Karpas-422 (cell line): ENCODE measurements at regions not wholly inside any gene's neighbourhood (a gene's known extent, or its start where the extent isn't known, plus 50 kb on each side); places are given as distances from the start of the nearest gene placed in this dataset.
A peak's percentile ranks its signal among the peaks of the same experiment; 100 is the strongest.
"Not testable (repeated sequence)": the region's sequence is repeated elsewhere in the genome, so short reads cannot be mapped to it uniquely, and the experiment has no call there.

Source experiments
- DNase-seq: peaks from one replicate; pipeline ENCODE4 v3.0.0-alpha.2; 2015
- H2AFZ ChIP-seq: fragments of 200-600 bp; sonication (generic); 2 replicates; pipeline ENCODE4 v1.6.1; 2014; ENCODE audit warnings: antibody characterized with exemption, low read length, mixed read lengths
- H3K27ac ChIP-seq: fragments of 200-600 bp; sonication (generic); 2 replicates; pipeline ENCODE4 v1.5.1; 2014; ENCODE audit warnings: mild to moderate bottlenecking, low read length, moderate library complexity
- H3K27me3 ChIP-seq: fragments of 200-600 bp; sonication (generic); 2 replicates; pipeline ENCODE4 v1.6.1; 2014; ENCODE audit warnings: low read length, mixed read lengths
- H3K36me3 ChIP-seq: fragments of 200-600 bp; sonication (generic); 2 replicates; pipeline ENCODE4 v1.6.1; 2014; ENCODE audit warnings: low read length, mixed read lengths; ENCODE audit not compliant: insufficient read depth
- H3K4me1 ChIP-seq: fragments of 200-600 bp; sonication (generic); 2 replicates; pipeline ENCODE4 v1.6.1; 2014; ENCODE audit warnings: mild to moderate bottlenecking, low read length, mixed read lengths
- H3K4me2 ChIP-seq: fragments of 200-600 bp; sonication (generic); 2 replicates; pipeline ENCODE4 v1.6.1; 2014; ENCODE audit warnings: low read length, low read depth, mild to moderate bottlenecking; ENCODE audit not compliant: poor library complexity, severe bottlenecking
- H3K4me3 ChIP-seq: fragments of 200-600 bp; sonication (generic); 2 replicates; pipeline ENCODE4 v1.5.1; 2014; ENCODE audit warnings: mild to moderate bottlenecking, antibody characterized with exemption, low read length, mixed read lengths
- H3K79me2 ChIP-seq: fragments of 200-600 bp; sonication (generic); 2 replicates; pipeline ENCODE4 v1.6.1; 2014; ENCODE audit warnings: mild to moderate bottlenecking, low read length, mixed read lengths
- H3K9ac ChIP-seq: fragments of 200-600 bp; sonication (generic); 2 replicates; pipeline ENCODE4 v1.6.0; 2014; ENCODE audit warnings: low read length
- H3K9me2 ChIP-seq: fragments of 200-600 bp; sonication (generic), shearing (Covaris generic); replicated peaks from 2 replicates; pipeline ENCODE4 v1.6.0; 2014; ENCODE audit warnings: mild to moderate bottlenecking, low read length, moderate library complexity; ENCODE audit not compliant: insufficient read depth
- H3K9me3 ChIP-seq: fragments of 300-700, 200-600 bp; sonication (generic); 2 replicates; pipeline ENCODE4 v1.6.1; 2014; ENCODE audit warnings: low read length, mixed read lengths
- H4K20me1 ChIP-seq: fragments of 200-600 bp; sonication (generic); 2 replicates; pipeline ENCODE4 v1.6.1; 2014; ENCODE audit warnings: mild to moderate bottlenecking, antibody characterized with exemption, low read length, low read depth; ENCODE audit not compliant: insufficient read depth

DNA sequence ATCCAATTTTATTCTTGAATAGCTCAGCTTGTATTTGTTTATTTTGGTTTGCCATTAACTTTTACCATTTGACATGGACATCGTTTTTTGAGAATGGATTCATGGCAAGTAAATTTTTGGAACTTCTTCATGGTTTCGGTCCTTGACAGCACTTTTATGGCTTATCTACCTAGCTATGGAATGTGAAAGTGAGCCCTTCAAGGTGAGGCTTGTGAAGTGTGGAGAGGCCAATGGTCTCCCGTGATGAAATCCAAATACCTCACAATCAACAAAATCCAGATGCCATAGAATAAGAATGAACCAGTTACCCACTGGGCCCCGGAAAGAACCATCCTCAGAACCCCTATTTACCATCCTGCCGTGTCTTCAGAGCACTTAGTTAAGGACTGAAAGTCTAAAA, 978.8 kb downstream of the FSCB start:
- no peaks in the 10 kb centered on the region for H3K79me2 ChIP-seq
- H3K9me3 ChIP-seq, result no peaks in the 10 kb centered on the region; the same call in 1 of the 2 replicates
- no peaks in the 10 kb centered on the region for H3K36me3 ChIP-seq
- H3K4me3 ChIP-seq, result no peak overlapping the region
- no peaks in the 10 kb centered on the region for H4K20me1 ChIP-seq
- no peak overlapping the region for H3K27ac ChIP-seq
- H3K9ac ChIP-seq, result no peak overlapping the region
- DNase-seq, result no peak
- peak overlapping the region; percentile 18; the same call in 1 of the 2 replicates for H2AFZ ChIP-seq
- H3K9me2 ChIP-seq, result no peaks in the 10 kb centered on the region
- H3K27me3 ChIP-seq, result no peaks in the 10 kb centered on the region
- peaks cover 11% of the 10 kb centered on the region for H3K4me1 ChIP-seq
- no peak overlapping the region for H3K4me2 ChIP-seq

DNA sequence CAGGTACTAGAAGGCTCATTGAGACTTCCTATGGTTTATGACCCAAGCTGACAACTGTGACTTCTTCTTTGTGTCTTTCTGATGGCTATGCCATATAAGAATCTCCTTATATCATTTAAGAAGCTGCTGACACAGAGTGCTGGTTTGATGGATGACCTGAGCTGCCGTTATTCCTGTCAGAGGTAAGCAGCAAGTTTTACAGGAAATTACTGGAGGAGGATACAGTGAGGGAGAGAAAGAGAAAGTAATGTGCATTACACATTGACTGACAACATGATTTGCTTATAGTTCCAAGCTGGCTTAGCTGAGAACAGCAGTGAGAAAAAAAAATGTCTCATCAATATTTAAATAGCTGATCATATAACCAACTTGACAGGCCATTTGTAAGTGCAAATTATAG, 981.4 kb downstream of the FSCB start:
- Histone ChIP-seq H3K4me1 (peaks cover 11% of the 10 kb centered on the region), H3K9me2 (no peaks in the 10 kb centered on the region), H3K4me3 (peak overlapping the region; percentile 35; the same call in 1 of the 2 replicates), H3K27me3 (no peaks in the 10 kb centered on the region), H3K27ac (peak overlapping the region; percentile 13; the same call in 1 of the 2 replicates), H2AFZ (peak overlapping the region; percentile 93), H4K20me1 (no peaks in the 10 kb centered on the region), H3K36me3 (no peaks in the 10 kb centered on the region), H3K4me2 (peak overlapping the region; percentile 53), H3K79me2 (no peaks in the 10 kb centered on the region), H3K9me3 (no peaks in the 10 kb centered on the region), H3K9ac (0 out of 2 replicates have a peak overlapping the region, but pooled peaks have one; percentile 22)
- DNase-seq, result no peak

DNA sequence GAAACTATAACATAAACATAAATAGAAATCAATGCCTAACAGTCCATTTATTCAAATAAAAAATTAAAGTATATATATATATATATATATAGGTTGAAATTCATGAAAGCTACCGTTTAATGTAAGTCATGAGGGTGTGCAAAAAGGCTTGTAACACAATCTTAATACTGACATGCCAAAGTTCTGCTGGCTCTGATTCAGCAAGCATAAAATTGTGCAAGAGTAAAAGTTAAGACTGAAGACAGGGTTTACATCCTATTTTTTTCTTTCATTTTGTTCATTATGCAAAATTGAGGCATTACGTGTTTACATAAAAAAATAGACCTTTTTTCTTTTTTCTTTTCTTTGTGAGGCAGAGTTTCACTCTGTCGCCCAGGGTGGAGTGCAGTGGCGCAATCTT, 984.2 kb downstream of the FSCB start:
- Histone ChIP-seq H4K20me1 (no peaks in the 10 kb centered on the region), H3K9me3 (no peaks in the 10 kb centered on the region), H3K4me2 (no peak overlapping the region), H3K36me3 (no peaks in the 10 kb centered on the region), H3K79me2 (no peaks in the 10 kb centered on the region), H3K4me1 (peaks cover 11% of the 10 kb centered on the region), H3K9me2 (no peaks in the 10 kb centered on the region), H3K27me3 (no peaks in the 10 kb centered on the region), H2AFZ (no peak overlapping the region), H3K27ac (no peak overlapping the region), H3K9ac (no peak overlapping the region), H3K4me3 (no peak overlapping the region)
- no peak for DNase-seq

DNA sequence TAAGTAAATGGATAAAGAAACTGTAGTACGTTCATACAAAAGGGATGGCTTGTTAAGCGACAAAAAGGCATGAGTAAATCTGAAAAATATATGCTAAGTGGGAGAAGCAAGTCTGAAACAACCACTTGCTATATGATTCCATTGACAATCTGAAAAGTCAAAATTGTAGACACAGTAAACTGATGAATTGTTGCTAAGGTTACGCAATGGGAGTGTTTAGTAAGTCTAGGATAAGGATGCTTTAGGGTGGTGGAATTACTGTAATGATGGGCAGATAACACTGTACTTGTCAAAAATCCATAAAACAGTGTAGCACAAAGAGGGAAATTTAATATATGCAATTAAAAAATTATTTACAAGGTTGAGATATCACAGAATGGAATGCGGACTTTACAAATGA, 984.9 kb downstream of the FSCB start:
- H3K4me3 ChIP-seq, result no peak overlapping the region
- H3K27ac ChIP-seq, result no peak overlapping the region
- no peaks in the 10 kb centered on the region for H3K36me3 ChIP-seq
- no peaks in the 10 kb centered on the region for H4K20me1 ChIP-seq
- H3K9ac ChIP-seq, result no peak overlapping the region
- no peaks in the 10 kb centered on the region for H3K79me2 ChIP-seq
- DNase-seq, result no peak
- H3K9me3 ChIP-seq, result no peaks in the 10 kb centered on the region
- no peaks in the 10 kb centered on the region for H3K27me3 ChIP-seq
- H3K9me2 ChIP-seq, result no peaks in the 10 kb centered on the region
- peaks cover 11% of the 10 kb centered on the region for H3K4me1 ChIP-seq
- no peak overlapping the region for H3K4me2 ChIP-seq
- peak overlapping the region; percentile 17 for H2AFZ ChIP-seq

DNA sequence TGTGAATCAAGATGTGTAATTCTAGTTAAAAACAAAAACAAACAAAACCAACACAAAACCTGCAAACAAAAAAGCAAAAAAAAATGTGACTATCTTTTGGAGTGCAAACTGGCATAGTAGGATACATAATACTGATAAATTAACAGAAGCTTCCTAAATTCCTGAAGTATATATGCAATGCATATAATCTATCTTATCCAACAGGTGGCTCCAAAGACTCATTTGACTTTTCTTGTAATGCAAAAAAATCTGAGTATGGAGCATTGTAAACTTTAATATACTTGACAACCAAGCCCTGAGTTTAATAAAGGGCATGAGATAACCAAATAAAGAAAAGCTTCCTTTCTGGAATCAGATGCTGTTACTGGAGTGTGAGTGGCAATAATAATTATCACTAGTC, 1003.6 kb downstream of the FSCB start:
- Histone ChIP-seq H3K4me2 (no peak overlapping the region), H3K9me2 (no peaks in the 10 kb centered on the region), H3K27ac (no peak overlapping the region), H3K79me2 (no peaks in the 10 kb centered on the region), H3K9ac (no peak overlapping the region), H3K27me3 (no peaks in the 10 kb centered on the region), H3K9me3 (peaks cover 5% of the 10 kb centered on the region; the same call in 1 of the 2 replicates), H3K4me3 (no peak overlapping the region), H3K4me1 (no peaks in the 10 kb centered on the region), H2AFZ (peak overlapping the region; percentile 89), H3K36me3 (no peaks in the 10 kb centered on the region), H4K20me1 (no peaks in the 10 kb centered on the region)
- peak; percentile 73 for DNase-seq

DNA sequence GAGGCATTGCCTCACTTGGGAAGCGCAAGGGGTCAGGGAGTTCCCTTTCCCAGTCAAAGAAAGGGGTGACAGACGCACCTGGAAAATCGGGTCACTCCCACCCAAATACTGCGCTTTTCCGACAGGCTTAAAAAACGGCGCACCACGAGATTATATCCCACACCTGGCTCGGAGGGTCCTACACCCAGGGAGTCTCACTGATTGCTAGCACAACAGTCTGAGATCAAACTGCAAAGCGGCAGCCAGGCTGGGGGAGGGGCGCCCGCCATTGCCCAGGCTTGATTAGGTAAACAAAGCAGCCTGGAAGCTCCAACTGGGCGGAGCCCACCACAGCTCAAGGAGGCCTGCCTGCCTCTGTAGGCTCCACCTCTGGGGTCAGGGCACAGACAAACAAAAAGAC, 1014.7 kb downstream of the FSCB start:
- H3K9me3 ChIP-seq, DNase-seq: not testable (repeated sequence)

DNA sequence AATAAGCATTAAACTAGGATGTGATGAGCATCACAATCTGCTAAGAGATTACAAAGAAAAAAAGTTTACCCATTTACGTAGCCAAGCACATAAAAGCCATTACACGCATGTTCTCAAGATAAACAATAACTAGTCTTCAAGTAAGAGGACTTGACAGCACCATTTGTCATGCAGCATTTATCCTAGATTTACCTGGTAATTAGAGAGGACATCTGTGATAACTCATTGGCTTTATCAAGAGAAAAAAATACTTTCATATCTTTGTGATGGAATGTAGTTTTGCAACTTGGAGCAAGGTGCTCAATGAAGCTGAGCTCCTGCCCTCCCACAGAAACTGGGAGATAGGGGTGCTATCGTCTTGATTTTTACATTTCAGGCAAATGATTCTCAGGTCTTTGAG, 1023.7 kb downstream of the FSCB start:
- Histone ChIP-seq H4K20me1 (no peaks in the 10 kb centered on the region), H3K4me3 (no peak overlapping the region), H3K27ac (no peak overlapping the region), H3K4me1 (0 out of 2 replicates have a peak, but pooled peaks cover 4% of the 10 kb centered on the region), H3K9me2 (no peaks in the 10 kb centered on the region), H2AFZ (peak overlapping the region; percentile 84), H3K9me3 (peaks cover 8% of the 10 kb centered on the region; the same call in 1 of the 2 replicates), H3K36me3 (peaks cover 5% of the 10 kb centered on the region; the same call in 1 of the 2 replicates), H3K27me3 (no peaks in the 10 kb centered on the region), H3K4me2 (no peak overlapping the region), H3K9ac (no peak overlapping the region), H3K79me2 (no peaks in the 10 kb centered on the region)
- DNase-seq, result no peak

More for the DNA sequence above, 1014.7 kb downstream of the FSCB start:
- H3K27ac ChIP-seq, H3K9ac ChIP-seq, H3K9me2 ChIP-seq, H3K79me2 ChIP-seq, H3K27me3 ChIP-seq, H2AFZ ChIP-seq, H3K4me2 ChIP-seq, H3K4me3 ChIP-seq, H4K20me1 ChIP-seq, H3K4me1 ChIP-seq, H3K36me3 ChIP-seq: not testable (repeated sequence)

DNA sequence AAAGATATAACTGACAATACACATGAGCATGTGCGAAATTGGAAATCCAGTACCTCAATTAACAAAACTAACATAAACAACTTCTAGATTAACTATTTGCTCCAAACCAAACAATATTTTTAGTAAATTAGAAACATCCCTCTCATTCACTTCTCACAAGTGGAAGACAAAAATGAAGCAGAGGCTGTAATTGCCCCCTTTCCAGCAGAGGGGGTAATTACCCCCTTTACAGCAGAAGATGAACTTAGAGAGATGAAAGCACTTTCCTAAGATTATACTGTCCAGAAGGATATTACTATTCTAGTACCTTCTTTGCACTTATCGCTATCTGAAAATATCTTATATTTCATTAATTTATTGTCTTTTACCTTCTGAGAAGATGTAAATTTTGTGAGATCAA, 1025.2 kb downstream of the FSCB start:
- no peaks in the 10 kb centered on the region for H3K9me2 ChIP-seq
- no peaks in the 10 kb centered on the region for H4K20me1 ChIP-seq
- H3K79me2 ChIP-seq, result no peaks in the 10 kb centered on the region
- H3K9me3 ChIP-seq, result no peaks in the 10 kb centered on the region
- H3K27ac ChIP-seq, result no peak overlapping the region
- DNase-seq, result peak; percentile 52
- H3K4me1 ChIP-seq, result 0 out of 2 replicates have a peak, but pooled peaks cover 4% of the 10 kb centered on the region
- H3K36me3 ChIP-seq, result no peaks in the 10 kb centered on the region
- no peak overlapping the region for H2AFZ ChIP-seq
- H3K4me2 ChIP-seq, result no peak overlapping the region
- H3K9ac ChIP-seq, result no peak overlapping the region
- no peak overlapping the region for H3K4me3 ChIP-seq
- no peaks in the 10 kb centered on the region for H3K27me3 ChIP-seq
